GM23248 (cell line): ENCODE measurements at regions not wholly inside any gene's neighbourhood (a gene's known extent, or its start where the extent isn't known, plus 50 kb on each side); places are given as distances from the start of the nearest gene placed in this dataset.

Experiments used
- DNase-seq: peaks from one replicate; pipeline ENCODE4 v3.0.0-alpha.2; 2015
- H2AFZ ChIP-seq: fragments of 200-600 bp; sonication (generic); 2 replicates; pipeline ENCODE4 v1.6.1; 2016; ENCODE audit warnings: antibody characterized with exemption
- H3F3A ChIP-seq: fragments of 200-600 bp; sonication (generic); 2 replicates; pipeline ENCODE4 v1.6.1; 2016; ENCODE audit warnings: mild to moderate bottlenecking, antibody characterized with exemption, mixed run types; ENCODE audit not compliant: insufficient read depth
- H3K27ac ChIP-seq: fragments of 200-600 bp; sonication (generic); 2 replicates; pipeline ENCODE4 v1.5.1; 2016; ENCODE audit warnings: mild to moderate bottlenecking
- H3K27me3 ChIP-seq: fragments of 200-600 bp; sonication (generic); replicated peaks from 2 replicates; pipeline ENCODE4 v1.6.1; 2016; ENCODE audit warnings: mild to moderate bottlenecking; ENCODE audit not compliant: insufficient read depth
- H3K36me3 ChIP-seq: fragments of 200-600 bp; sonication (generic); 2 replicates; pipeline ENCODE4 v1.6.1; 2016; ENCODE audit warnings: low read depth, mild to moderate bottlenecking
- H3K4me1 ChIP-seq: fragments of 200-600 bp; sonication (generic); 2 replicates; pipeline ENCODE4 v1.6.1; 2016; ENCODE audit warnings: mild to moderate bottlenecking; ENCODE audit not compliant: insufficient read depth
- H3K4me2 ChIP-seq: fragments of 200-600 bp; sonication (generic); one replicate; pipeline ENCODE4 v1.6.1; 2016; ENCODE audit warnings: mild to moderate bottlenecking; ENCODE audit not compliant: unreplicated experiment
- H3K4me3 ChIP-seq: fragments of 200-600 bp; sonication (generic); 2 replicates; pipeline ENCODE4 v1.5.1; 2016; ENCODE audit warnings: mild to moderate bottlenecking
- H3K79me2 ChIP-seq: fragments of 200-600 bp; sonication (generic); 2 replicates; pipeline ENCODE4 v1.6.1; 2016; ENCODE audit warnings: mild to moderate bottlenecking; ENCODE audit not compliant: insufficient read depth
- H3K9ac ChIP-seq: fragments of 200-600 bp; sonication (generic); 2 replicates; pipeline ENCODE4 v1.6.1; 2016; ENCODE audit warnings: mild to moderate bottlenecking
- H3K9me2 ChIP-seq: fragments of 200-600 bp; sonication (generic); 2 replicates; pipeline ENCODE4 v1.6.1; 2016; ENCODE audit warnings: mixed run types, mild to moderate bottlenecking, moderate library complexity; ENCODE audit not compliant: insufficient read depth
- H3K9me3 ChIP-seq: fragments of 200-600 bp; sonication (generic); one replicate; pipeline ENCODE4 v1.6.1; 2017; ENCODE audit warnings: low read depth
- H4K20me1 ChIP-seq: fragments of 200-600 bp; sonication (generic); 2 replicates; pipeline ENCODE4 v1.6.0; 2016; ENCODE audit not compliant: insufficient read depth
- EZH2 ChIP-seq: fragments of 200-600 bp; sonication (generic); IDR thresholded peaks from 2 replicates; pipeline ENCODE4 v1.6.1; 2018; ENCODE audit warnings: antibody characterized with exemption, mild to moderate bottlenecking; ENCODE audit not compliant: insufficient read depth, poor library complexity, severe bottlenecking
- EZH2phosphoT487 ChIP-seq: fragments of 200-600 bp; sonication (generic); IDR thresholded peaks from 2 replicates; pipeline ENCODE4 v1.6.1; 2018; ENCODE audit warnings: antibody characterized with exemption, moderate library complexity, mild to moderate bottlenecking, low read depth; ENCODE audit not compliant: insufficient read depth
- WGBS, 2 experiments: methylation state at CpG; one replicate each; pipeline ENCODE4 v1.1.6; 2015 to 2017; ENCODE audit warnings: low lambda C conversion rate in 2 of 2, low coverage in 1 of 2; ENCODE audit errors: missing lambda C conversion rate in 2 of 2; 5-methylcytosine and 5-hydroxymethylcytosine counted together
- in situ Hi-C: fragments of 300-500 bp; cut with MboI; formaldehyde crosslinking; loops from 2 replicates; pipeline ENCODE4 v1.15.0; 2020

- Histone ChIP-seq H3K4me1 (no peaks in the 10 kb centered on the region), H2AFZ (no peak overlapping the region), H3K79me2 (no peaks in the 10 kb centered on the region), H3K4me2 (no peak overlapping the region), H3K27me3 (no peaks in the 10 kb centered on the region), H3K4me3 (no peak overlapping the region), H3K9me2 (no peaks in the 10 kb centered on the region), H3K36me3 (no peaks in the 10 kb centered on the region), H3K27ac (no peak overlapping the region), H3K9ac (no peak overlapping the region), H3K9me3 (no peaks in the 10 kb centered on the region), H3F3A (no peaks in the 10 kb centered on the region), H4K20me1 (no peaks in the 10 kb centered on the region)
- WGBS, 2 experiments = 47 to 58% methylated on average over 2 of the region's 2 CpGs
- DNase-seq = no peak
- in situ Hi-C loops = no loop called here
- no peak for TF ChIP-seq EZH2phosphoT487
- TF ChIP-seq EZH2 = no peak
Observed at GRCh38 chr7:86262781-86263180, 380.9 kb upstream of the GRM3 start.

- H3K9ac ChIP-seq = no peak overlapping the region
- no peak overlapping the region for H3K27ac ChIP-seq
- no peaks in the 10 kb centered on the region for H3K79me2 ChIP-seq
- in situ Hi-C loops = no loop called here
- TF ChIP-seq EZH2phosphoT487 = no peak
- no peak for TF ChIP-seq EZH2
- H3K4me3 ChIP-seq = no peak overlapping the region
- H4K20me1 ChIP-seq = no peaks in the 10 kb centered on the region
- no peak overlapping the region for H2AFZ ChIP-seq
- no peak overlapping the region for H3K4me2 ChIP-seq
- no peaks in the 10 kb centered on the region for H3K4me1 ChIP-seq
- no peaks in the 10 kb centered on the region for H3K36me3 ChIP-seq
- no peaks in the 10 kb centered on the region for H3F3A ChIP-seq
- no peak for DNase-seq
- no peaks in the 10 kb centered on the region for H3K9me2 ChIP-seq
- H3K9me3 ChIP-seq = no peaks in the 10 kb centered on the region
- no peaks in the 10 kb centered on the region for H3K27me3 ChIP-seq
- 56 to 58% methylated on average over 4 of the region's 4 CpGs for WGBS, 2 experiments
Observed at GRCh38 chr7:86257894-86258293, 385.8 kb upstream of the GRM3 start.

DNA sequence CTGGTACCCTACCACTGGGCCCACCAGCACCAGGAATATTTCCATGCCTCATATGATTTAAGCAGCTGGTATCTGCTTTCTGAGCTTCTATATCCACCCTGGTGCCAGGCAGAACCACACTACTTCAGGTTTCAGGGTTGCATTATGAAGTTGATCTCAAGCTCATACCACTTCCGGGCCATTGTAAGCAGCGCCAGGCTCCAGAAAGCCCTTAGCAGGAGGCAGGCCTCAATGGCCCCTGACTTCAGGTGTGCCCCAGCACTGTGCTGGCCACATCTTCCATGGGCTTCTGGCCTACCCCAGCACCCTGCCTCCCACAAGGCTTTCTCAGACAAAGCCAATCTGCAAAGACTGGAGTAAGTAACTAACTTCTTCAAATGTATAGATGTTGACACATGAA is 391.3 kb upstream of the GRM3 start:
- Histone ChIP-seq H3F3A (no peaks in the 10 kb centered on the region), H3K27ac (no peak overlapping the region), H3K4me2 (no peak overlapping the region), H3K36me3 (no peaks in the 10 kb centered on the region), H4K20me1 (no peaks in the 10 kb centered on the region), H3K9ac (no peak overlapping the region), H3K9me2 (no peaks in the 10 kb centered on the region), H3K4me1 (no peaks in the 10 kb centered on the region), H3K9me3 (no peaks in the 10 kb centered on the region), H3K79me2 (no peaks in the 10 kb centered on the region), H2AFZ (no peak overlapping the region), H3K4me3 (no peak overlapping the region), H3K27me3 (no peaks in the 10 kb centered on the region)
- DNase-seq = no peak
- in situ Hi-C loops = no loop called here
- WGBS, 2 experiments = 69 to 79% methylated on average over 2 of the region's 2 CpGs
- no peak for TF ChIP-seq EZH2phosphoT487
- no peak for TF ChIP-seq EZH2

DNA sequence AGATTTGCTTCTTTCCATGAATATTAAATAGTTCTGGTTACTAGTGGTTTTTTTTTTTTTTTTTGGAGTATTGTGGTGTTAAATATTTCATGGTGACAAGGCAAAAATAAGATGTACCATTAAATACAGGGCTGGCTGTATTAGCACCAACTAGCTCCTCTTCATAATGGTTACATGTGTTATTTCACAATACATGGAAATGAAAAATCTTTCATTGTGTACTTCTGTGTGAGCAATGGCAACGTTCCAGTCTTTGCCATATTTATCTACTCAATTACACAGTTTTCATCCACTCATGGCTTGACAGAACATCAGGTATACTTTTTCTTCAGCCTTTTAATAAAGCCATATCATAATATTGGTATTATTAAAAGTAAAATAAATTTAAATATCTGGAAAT is 394.7 kb upstream of the GRM3 start:
- WGBS, 2 experiments = 0 to 8% methylated on average over 1 of the region's 1 CpG
- no peak for TF ChIP-seq EZH2
- no peak for TF ChIP-seq EZH2phosphoT487
- H3K9me3 ChIP-seq = no peaks in the 10 kb centered on the region
- no peak overlapping the region for H3K9ac ChIP-seq
- no peaks in the 10 kb centered on the region for H3K79me2 ChIP-seq
- H2AFZ ChIP-seq = no peak overlapping the region
- no peak overlapping the region for H3K4me3 ChIP-seq
- no peaks in the 10 kb centered on the region for H3K27me3 ChIP-seq
- in situ Hi-C loops = no loop called here
- no peak for DNase-seq
- no peak overlapping the region for H3K4me2 ChIP-seq
- no peak overlapping the region for H3K27ac ChIP-seq
- no peaks in the 10 kb centered on the region for H3K9me2 ChIP-seq
- no peaks in the 10 kb centered on the region for H3K4me1 ChIP-seq
- no peaks in the 10 kb centered on the region for H4K20me1 ChIP-seq
- no peaks in the 10 kb centered on the region for H3K36me3 ChIP-seq
- no peaks in the 10 kb centered on the region for H3F3A ChIP-seq

DNA sequence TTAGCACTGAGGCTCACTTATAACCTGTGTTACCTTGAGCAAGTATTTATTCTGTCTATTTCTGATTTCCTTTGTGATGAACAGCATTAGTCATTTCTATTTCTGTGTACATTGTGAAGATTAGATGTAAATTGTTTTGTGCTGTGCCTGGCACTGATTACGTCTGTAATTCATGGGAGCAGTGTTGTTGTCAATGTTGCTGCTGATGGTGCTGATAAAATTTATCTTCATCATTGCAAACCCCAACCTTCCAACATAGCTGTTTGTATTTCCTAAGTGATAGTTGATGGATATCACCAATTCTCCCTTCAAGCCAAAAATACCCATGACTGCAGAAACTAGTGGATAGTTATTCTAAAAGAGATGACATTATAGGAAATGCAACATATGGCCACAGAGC is 400.5 kb upstream of the GRM3 start:
- WGBS, 2 experiments = 10 to 13% methylated on average over 1 of the region's 1 CpG
- DNase-seq = no peak
- no peak overlapping the region for H3K9ac ChIP-seq
- H3K4me2 ChIP-seq = no peak overlapping the region
- no peaks in the 10 kb centered on the region for H4K20me1 ChIP-seq
- H3K27ac ChIP-seq = no peak overlapping the region
- H3F3A ChIP-seq = no peaks in the 10 kb centered on the region
- no peaks in the 10 kb centered on the region for H3K79me2 ChIP-seq
- no peaks in the 10 kb centered on the region for H3K36me3 ChIP-seq
- no peaks in the 10 kb centered on the region for H3K9me2 ChIP-seq
- H3K4me3 ChIP-seq = no peak overlapping the region
- no peaks in the 10 kb centered on the region for H3K27me3 ChIP-seq
- H3K4me1 ChIP-seq = no peaks in the 10 kb centered on the region
- no peak for TF ChIP-seq EZH2phosphoT487
- TF ChIP-seq EZH2 = no peak
- no peak overlapping the region for H2AFZ ChIP-seq
- no peaks in the 10 kb centered on the region for H3K9me3 ChIP-seq
- in situ Hi-C loops = no loop called here
